ENCODE measurements at regions not wholly inside any gene's neighbourhood (a gene's known extent, or its start where the extent isn't known, plus 50 kb on each side); places are given as distances from the start of the nearest gene placed in this dataset.

DNA sequence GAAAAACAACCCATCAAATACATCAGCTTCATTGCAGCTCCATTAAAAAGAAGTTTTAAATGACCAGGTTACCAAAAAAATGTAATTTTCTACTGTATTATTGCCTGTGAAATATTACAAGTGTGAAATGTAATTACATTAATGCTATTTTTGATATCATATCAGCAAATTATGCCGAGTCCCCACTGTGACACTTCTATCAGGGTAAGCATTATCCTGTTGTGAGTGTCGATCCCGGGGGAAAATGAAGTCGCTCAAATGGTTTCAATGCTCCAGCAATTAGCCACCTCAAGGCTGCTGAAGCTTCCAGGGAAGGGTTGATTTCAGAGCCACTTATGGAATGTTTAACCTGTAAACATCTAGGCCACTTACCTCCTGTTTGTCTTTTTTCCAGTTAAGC, 70.4 kb downstream of the RCN1 start:
- no peak for DNase-seq (ENCODE audit: low spot score)

DNA sequence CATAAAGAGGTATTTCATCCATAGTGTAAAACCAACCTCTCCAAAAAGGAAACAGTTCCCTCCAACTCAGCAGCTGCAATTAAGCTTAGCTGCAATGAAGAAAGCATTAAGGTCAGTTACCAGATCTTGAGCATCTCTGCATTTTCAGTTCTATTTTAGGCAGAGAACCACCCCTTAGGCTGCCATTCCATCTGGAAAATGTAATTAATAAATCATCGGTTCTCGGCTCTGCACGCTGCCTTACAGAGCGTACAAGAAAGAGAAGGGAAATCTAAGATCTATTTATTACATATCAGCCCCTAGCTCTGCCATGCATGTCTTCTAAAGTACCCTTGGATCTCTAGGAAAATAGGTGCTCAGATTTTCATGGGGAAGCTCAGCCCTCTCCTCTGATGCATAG, 71.5 kb downstream of the RCN1 start:
- no peak for DNase-seq (ENCODE audit: low spot score)

- no peak for DNase-seq (ENCODE audit: low spot score)
These were observed 72.0 kb downstream of the RCN1 start for GRCh38 chr11:32162906-32163305.

DNA sequence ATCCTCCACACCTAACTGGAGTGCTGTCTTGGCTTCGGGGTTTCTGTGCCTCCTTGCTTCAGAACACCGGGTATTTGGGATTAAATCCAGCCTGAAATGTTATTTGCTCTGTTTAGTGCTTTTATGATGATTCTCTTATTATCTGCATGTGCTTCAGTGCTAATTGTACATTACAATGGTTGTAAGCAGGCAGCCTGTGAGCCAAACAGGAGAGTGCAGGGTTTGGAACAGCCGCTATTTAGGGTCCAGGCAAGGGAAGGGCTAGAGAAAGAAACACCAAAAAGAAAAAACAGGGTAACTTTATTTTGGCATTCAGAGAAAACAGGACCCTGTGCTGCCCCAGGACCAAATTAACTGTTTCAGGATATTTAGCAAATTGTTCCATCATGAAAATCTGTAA, 72.7 kb downstream of the RCN1 start:
- no peak for DNase-seq (ENCODE audit: low spot score)

DNA sequence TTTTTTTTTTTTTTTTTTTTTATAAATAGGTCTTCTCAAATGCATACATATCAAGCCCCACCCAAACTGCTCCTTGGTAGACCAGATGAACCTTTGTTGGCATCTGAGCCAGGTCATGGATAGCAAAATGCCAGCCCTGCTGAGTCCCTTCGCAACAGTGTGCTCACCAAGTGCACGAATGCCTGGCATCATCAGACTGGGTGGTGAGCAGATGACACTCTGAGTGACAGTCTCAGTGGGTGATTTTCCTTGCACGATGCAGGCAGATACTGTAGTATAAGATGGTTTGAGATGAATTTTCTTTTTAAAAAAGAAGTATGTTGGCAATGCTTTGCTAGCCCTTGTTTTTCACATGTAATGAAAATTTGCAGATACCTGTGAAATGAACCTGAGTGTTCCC, 74.0 kb downstream of the RCN1 start:
- DNase-seq (ENCODE audit: low spot score): no peak

DNA sequence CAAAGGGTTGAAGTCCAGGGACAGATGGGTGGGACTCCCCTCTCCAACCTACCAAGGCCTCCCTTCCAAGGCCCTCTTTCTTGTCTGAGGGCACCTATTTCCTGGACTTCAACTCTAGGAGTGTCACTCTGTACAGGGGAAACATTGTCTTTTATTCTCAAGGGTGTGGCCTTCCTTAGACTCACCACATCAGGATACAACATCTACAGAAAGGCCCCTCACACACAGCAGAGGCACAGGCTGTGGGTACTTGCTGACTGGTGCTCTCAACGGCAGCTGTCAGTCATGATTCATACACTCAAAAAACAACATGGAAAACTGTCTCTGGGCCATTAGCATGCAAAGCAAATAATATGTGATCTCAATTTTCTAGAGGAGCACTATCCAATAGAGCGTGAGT, 78.0 kb downstream of the RCN1 start:
- no peak for DNase-seq (ENCODE audit: low spot score)

- no peak for DNase-seq (ENCODE audit: low spot score)
These were observed 80.6 kb downstream of the RCN1 start for GRCh38 chr11:32171445-32171844.

GRCh38 chr11:32172041-32172847, 81.4 kb downstream of the RCN1 start:
- DNase-seq (ENCODE audit: low spot score): no peak

DNA sequence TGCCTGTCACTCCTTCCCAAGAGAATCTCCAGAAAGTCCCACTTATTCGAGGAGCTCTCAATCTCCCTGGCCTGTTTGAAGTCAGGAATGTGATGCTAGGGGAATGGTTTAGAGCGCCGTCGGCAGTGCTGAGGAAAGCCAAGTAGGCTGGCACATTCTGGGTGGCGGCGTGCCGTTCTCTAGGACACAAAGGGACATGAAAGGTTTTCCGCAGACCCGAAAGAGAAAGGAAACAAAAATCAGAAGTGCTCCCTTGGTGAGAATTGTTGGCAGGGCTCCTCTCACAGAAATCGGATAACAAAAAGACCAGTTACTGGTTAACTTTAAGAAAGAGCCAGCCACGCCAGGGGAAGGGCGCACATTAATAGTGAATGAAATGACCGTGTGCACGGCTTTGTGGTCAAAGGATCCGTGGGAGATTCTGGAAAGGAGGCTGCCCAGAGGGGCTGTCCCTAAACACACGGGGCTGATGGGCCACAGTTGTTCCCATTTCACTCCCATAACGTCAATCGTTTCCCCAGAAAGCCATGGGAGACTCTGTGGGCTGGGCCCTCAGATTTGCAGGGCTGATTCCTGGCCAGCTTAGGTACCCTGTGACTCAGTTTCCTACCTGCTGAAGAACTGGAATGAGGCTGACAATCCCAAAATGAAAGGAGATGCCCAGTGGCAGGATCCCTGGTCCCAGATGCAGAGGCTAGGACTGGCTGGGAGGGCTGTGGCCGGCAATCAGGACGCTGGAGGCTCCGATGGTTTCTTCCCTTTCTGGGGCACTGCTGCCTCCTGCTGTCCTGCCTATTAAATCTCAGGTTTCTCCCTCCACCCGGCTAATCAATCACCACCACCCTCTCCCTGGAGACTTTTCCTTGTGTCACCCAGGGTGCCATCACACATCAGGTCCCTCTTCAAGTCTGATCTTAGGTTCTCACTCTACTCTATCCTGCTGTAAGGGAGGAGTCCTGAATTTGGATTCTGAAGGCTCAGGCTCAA, 82.3 kb downstream of the RCN1 start:
- DNase-seq (ENCODE audit: low spot score): peak; percentile 57

DNA sequence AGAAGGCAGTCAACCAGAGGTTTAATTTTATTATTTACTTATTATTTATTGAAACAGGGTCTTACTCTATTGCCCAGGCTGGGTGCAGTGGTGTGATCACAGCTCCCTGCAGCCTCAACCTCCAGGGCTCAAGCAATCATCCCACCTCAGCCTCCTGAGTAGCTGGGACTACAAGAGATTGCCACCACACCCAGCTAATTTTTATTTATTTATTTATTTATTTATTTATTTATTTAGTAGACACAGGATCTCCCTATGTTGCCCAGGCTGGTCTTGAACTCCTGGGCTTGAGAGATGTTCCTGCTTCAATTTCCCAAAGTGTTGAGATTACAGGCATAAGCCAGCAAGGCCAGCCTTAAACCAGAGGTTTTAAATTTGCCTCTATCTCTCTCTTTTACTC, 83.1 kb downstream of the RCN1 start:
- no peak for DNase-seq (ENCODE audit: low spot score)

DNA sequence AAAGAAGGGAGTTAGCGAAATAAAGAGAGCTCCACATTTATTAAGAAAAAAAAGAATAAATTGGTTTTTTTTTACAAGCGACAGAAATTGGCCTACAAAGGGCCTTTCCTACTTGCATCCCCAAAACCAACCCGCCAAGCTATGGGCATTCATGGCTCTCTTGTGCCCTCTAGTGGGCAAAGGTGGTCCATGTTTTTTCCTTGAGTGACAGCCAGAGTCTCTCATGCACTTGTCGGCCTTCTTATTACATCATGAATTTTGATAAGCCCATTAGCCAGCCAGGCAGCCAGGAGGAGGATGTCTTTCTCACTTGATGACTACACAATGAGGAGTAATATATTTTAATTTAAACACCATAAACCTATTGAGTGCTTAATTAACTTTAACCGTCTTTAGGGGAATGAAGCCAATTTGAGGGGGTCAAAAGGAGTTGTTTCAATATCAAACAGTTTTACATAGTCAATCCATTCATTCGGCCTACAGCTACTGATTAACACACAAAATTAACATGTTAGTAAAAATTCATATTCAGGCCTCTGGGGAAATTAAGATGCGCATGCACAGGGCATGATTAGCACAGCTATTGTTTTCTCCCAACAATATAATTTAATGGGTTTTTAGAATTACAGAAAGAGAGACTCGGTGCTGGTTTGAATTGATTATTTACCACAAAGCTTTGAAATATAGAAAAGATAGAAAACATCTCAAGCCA, 85.5 kb downstream of the RCN1 start:
- peak; percentile 97 for DNase-seq (ENCODE audit: low spot score)

GRCh38 chr11:32178692-32179091, 87.8 kb downstream of the RCN1 start:
- no peak for DNase-seq (ENCODE audit: low spot score)

- DNase-seq (ENCODE audit: low spot score): no peak
These were observed 92.6 kb downstream of the RCN1 start for GRCh38 chr11:32183512-32183911.

DNA sequence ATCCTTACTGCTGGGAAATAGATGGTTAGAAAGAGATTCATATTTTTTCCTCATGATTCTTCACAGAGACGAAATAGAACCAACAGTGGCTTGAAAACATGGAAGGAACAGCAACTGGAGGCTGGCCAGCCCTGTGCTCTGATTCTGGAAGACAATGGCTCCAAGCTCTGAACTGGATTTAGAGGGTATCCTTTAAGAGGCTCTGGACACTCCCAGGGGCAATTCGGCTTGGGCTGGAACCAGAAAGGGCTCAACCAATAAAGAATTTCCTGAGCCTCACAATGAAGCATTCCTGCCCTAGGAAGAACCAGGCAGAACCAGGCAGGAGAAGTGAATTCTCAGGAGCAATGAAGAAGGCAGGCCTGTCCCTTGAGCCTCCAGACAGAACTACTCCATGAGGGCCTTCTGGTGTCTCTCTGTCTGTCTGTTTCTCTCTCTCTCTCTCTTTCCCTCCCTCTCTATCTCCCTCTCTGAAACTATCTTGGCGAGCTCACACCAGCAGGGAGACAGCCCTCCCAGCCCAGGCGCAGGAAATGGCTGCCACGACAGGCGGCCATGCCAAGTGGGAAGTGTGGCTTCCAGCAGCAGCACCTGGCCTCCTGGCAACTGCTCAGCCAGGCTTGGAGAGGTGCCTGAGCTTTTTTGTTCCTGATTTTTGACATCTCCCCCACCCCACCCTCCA, 93.3 kb downstream of the RCN1 start:
- DNase-seq (ENCODE audit: low spot score): no peak

DNA sequence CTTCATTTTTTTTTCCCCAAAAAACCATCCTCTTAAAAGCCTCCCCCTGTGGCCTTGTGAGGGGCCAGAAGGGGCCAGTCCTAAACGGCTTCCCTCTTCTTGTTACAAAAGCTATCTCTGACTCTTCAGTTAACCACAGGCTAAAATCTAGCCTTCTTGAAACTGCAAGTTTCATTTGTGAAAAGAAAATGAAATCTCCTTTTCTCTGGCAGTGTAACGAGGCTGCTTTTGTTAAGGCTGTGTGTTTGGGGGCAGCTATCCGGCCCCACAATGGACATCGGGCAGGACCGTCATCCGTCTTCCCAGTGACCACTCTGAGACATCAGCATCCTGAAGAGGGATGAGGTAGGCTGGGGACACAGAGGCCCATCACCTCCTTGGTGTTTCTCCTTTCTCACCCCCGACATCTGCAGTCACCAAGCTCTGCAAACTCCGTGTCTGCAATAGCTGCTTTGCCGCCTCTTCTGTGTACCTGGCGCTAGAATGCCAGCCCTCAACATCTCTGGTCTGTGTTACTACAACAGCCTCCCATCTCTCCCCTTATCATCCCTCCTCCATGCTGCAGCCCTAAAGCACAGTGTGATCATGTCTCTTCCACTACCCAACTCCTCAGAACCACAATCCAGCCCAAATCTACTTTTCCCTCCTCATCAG, 94.0 kb downstream of the RCN1 start:
- DNase-seq (ENCODE audit: low spot score): no peak

DNA sequence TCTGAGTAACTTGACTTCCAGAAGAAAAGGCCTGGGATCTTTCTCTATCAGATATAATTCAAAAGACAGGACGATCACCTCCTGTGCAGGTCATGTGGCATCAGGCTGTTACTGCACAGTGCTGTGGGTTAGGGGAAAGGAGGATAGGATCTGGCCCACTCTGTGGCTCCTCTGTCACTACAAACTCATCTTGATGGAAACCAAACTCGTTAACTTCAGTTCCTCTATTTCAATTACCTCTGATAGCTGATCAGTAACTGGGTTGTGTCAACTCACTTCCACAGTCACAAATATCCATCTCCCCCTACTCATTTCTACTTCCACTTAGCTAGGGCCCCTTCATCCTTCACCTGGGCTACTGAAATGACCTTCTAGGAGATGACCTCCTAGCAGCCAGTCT, 95.2 kb downstream of the RCN1 start:
- no peak for DNase-seq (ENCODE audit: low spot score)

GRCh38 chr11:32187111-32187510, 96.2 kb downstream of the RCN1 start:
- no peak for DNase-seq (ENCODE audit: low spot score)

DNA sequence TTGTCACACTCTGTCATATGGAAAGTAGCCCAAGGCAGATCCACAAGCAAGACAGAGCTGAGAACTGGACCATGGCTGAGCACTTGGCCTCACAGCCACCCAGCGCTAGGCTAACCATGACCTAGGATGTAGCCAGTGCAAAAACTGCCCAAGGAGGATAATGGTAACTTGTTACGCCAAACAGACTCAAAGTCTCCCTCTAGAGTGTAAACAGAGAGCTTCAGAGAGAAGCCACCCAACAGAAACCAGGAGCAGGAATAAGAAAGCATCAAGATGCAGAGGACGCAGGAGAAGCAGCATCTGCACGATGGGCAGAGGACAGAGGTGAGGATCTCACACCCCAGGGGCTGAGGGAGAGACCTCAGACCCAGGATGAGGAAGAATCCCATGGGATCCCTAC, 97.9 kb downstream of the RCN1 start:
- no peak for DNase-seq (ENCODE audit: low spot score)

- no peak for DNase-seq (ENCODE audit: low spot score)
These were observed 105.3 kb downstream of the RCN1 start for GRCh38 chr11:32196137-32196536.

DNA sequence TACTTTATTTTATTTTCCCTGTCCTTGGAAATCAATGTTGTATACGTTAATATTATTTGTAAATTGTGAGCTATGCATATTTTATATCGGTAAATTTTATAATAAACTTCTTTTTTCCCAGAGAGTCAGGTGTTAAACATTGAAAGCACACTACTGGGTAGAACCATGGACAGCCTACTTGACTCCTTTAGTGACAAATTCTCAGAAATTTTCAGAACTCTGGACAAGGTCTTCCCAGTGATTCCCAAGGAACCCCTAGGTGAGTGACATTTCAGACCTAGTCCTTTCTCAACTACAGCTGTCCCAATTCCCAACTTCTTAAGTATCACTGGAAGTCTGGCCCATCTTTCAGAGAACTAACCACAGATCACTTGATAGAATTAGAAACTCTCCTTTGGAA, 107.2 kb downstream of the RCN1 start:
- DNase-seq (ENCODE audit: low spot score): no peak
